ENCODE measurements at regions not wholly inside any gene's neighbourhood (a gene's known extent, or its start where the extent isn't known, plus 50 kb on each side); places are given as distances from the start of the nearest gene placed in this dataset.

DNA sequence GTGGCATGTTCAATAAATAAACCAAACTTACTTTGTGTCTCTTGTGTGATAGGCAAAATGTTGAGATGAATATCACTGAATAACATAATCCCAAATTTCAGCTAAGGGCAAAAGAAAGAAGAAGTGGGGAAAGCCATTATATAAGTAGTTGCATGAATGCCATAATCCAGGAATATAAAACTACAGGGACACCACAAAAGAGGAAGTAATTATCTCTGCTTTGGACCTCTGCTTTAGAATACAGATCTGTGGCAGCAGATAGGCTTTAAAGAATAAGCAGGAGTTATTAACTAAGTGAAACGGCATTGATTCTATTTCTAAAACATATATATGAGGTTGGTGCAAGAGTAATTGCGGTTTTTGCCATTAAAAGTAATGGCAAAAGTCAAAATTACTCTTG lies 288.5 kb upstream of the SNX7 start:
- Histone ChIP-seq H3K27ac (ENCODE audit: low read depth, low read length) (no peak overlapping the region), H3K27me3 (ENCODE audit: control insufficient read depth in 5 of 5, insufficient read depth in 4 of 5, low read length in 5 of 5) (no peaks in the 10 kb centered on the region), H3K4me3 (ENCODE audit: low read depth in 1 of 5, low read length in 5 of 5) (no peak overlapping the region), H3K36me3 (ENCODE audit: control insufficient read depth in 5 of 5, insufficient read depth in 5 of 5, low read length in 5 of 5) (no peaks in the 10 kb centered on the region), H3K9ac (ENCODE audit: low read length in 5 of 5) (no peak overlapping the region), H3K9me3 (ENCODE audit: control insufficient read depth in 5 of 5, low read length in 5 of 5) (no peaks in the 10 kb centered on the region), H3K4me1 (ENCODE audit: control insufficient read depth in 5 of 5, insufficient read depth in 5 of 5, low read length in 5 of 5) (no peaks in the 10 kb centered on the region)

DNA sequence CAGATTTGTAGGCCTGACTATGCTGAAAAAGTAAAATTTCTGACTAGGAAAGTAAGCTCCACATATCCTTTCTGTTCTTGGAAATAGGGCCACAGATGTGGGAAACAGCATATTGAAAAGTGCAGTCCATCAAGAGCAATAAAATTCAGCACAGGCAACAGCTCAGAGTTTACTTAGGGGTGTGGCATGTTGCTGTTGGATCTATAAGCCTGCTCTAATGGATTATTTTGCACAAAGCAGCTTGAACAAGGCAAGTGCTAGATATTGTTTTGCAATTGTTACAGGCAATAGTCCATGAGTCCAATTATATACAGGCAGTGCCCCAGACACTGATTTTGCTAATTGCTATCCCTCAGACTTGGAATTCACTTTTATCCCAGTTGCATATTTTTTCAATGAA lies 289.8 kb upstream of the SNX7 start:
- no peak overlapping the region for H3K9ac ChIP-seq (ENCODE audit: low read length in 5 of 5)
- H3K27me3 ChIP-seq (ENCODE audit: control insufficient read depth in 5 of 5, insufficient read depth in 4 of 5, low read length in 5 of 5), result peaks cover 0 to 4% (median 0%) of the 10 kb centered on the region in 5 donors
- H3K4me1 ChIP-seq (ENCODE audit: control insufficient read depth in 5 of 5, insufficient read depth in 5 of 5, low read length in 5 of 5), result no peaks in the 10 kb centered on the region
- no peak overlapping the region for H3K4me3 ChIP-seq (ENCODE audit: low read depth in 1 of 5, low read length in 5 of 5)
- no peaks in the 10 kb centered on the region for H3K36me3 ChIP-seq (ENCODE audit: control insufficient read depth in 5 of 5, insufficient read depth in 5 of 5, low read length in 5 of 5)
- H3K9me3 ChIP-seq (ENCODE audit: control insufficient read depth in 5 of 5, low read length in 5 of 5), result no peaks in the 10 kb centered on the region
- no peak overlapping the region for H3K27ac ChIP-seq (ENCODE audit: low read depth, low read length)

DNA sequence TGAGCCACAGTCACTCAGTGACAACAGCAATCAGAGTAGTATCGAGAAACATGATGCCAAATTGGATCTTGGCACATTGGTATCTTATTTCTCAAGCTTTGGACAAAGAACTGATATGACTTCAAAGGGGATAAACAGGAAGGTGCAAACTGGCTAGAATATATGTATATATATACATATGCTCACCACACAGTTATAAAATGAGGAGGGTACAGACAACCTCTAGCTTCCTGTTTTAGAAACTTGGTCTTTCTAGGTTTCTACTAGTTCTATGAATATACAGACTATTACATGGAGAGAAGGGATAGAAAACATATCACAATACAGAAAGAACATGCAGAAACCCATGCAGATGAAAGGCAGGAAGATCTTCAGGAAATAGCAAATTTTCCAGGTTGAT lies 292.1 kb upstream of the SNX7 start:
- Histone ChIP-seq H3K36me3 (ENCODE audit: control insufficient read depth in 5 of 5, insufficient read depth in 5 of 5, low read length in 5 of 5) (no peaks in the 10 kb centered on the region), H3K9ac (ENCODE audit: low read length in 5 of 5) (no peak overlapping the region), H3K9me3 (ENCODE audit: control insufficient read depth in 5 of 5, low read length in 5 of 5) (no peaks in the 10 kb centered on the region), H3K4me1 (ENCODE audit: control insufficient read depth in 5 of 5, insufficient read depth in 5 of 5, low read length in 5 of 5) (no peaks in the 10 kb centered on the region), H3K4me3 (ENCODE audit: low read depth in 1 of 5, low read length in 5 of 5) (no peak overlapping the region), H3K27ac (ENCODE audit: low read depth, low read length) (no peak overlapping the region), H3K27me3 (ENCODE audit: control insufficient read depth in 5 of 5, insufficient read depth in 4 of 5, low read length in 5 of 5) (peaks cover 0 to 4% (median 0%) of the 10 kb centered on the region in 5 donors)

DNA sequence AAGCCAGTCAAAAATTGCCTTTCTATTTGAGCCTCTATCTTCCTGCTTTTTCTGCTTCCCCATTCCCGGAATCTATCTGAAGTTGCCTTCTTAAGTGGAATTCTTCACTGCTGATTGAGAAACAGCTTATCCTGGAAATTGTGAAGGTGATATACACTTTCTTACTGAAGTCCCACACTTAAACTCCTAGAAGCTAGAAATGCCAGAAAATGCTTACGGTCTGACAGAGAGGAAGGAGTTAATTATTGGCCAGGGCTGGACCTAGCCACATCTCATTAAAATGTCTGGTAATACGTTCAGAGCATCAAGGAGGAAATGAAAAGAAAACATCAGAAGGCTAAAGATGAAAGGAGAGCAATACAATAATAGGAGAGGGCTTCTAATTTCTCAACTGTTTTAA lies 292.5 kb upstream of the SNX7 start:
- no peaks in the 10 kb centered on the region for H3K36me3 ChIP-seq (ENCODE audit: control insufficient read depth in 5 of 5, insufficient read depth in 5 of 5, low read length in 5 of 5)
- peaks cover 0 to 4% (median 0%) of the 10 kb centered on the region in 5 donors for H3K27me3 ChIP-seq (ENCODE audit: control insufficient read depth in 5 of 5, insufficient read depth in 4 of 5, low read length in 5 of 5)
- H3K9me3 ChIP-seq (ENCODE audit: control insufficient read depth in 5 of 5, low read length in 5 of 5), result no peaks in the 10 kb centered on the region
- H3K4me1 ChIP-seq (ENCODE audit: control insufficient read depth in 5 of 5, insufficient read depth in 5 of 5, low read length in 5 of 5), result no peaks in the 10 kb centered on the region
- H3K27ac ChIP-seq (ENCODE audit: low read depth, low read length), result no peak overlapping the region
- H3K9ac ChIP-seq (ENCODE audit: low read length in 5 of 5), result no peak overlapping the region
- H3K4me3 ChIP-seq (ENCODE audit: low read depth in 1 of 5, low read length in 5 of 5), result no peak overlapping the region

DNA sequence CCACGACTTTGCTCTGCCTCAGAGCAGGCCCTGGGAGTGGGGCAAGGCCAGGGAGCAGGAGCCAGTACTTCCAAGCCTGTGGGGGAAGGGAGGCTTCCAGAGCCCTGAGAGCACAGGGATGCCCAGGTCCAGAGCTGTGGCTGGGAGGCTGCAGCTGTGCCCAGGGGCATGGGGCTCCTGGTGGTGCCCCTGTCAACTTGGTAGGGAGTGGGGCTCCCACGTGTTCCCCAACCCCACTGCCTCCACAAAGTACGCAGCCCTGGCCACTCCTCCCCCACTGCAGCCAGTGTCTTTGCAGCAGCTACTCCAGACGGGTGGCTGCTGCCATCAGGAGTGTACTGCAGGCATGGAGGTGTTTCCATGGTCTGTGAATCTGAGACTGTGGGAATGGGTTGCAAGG lies 294.1 kb upstream of the SNX7 start:
- Histone ChIP-seq H3K27me3 (ENCODE audit: control insufficient read depth in 5 of 5, insufficient read depth in 4 of 5, low read length in 5 of 5) (peaks cover 0 to 4% (median 0%) of the 10 kb centered on the region in 5 donors), H3K9me3 (ENCODE audit: control insufficient read depth in 5 of 5, low read length in 5 of 5) (no peaks in the 10 kb centered on the region), H3K36me3 (ENCODE audit: control insufficient read depth in 5 of 5, insufficient read depth in 5 of 5, low read length in 5 of 5) (no peaks in the 10 kb centered on the region), H3K4me1 (ENCODE audit: control insufficient read depth in 5 of 5, insufficient read depth in 5 of 5, low read length in 5 of 5) (no peaks in the 10 kb centered on the region), H3K27ac (ENCODE audit: low read depth, low read length) (no peak overlapping the region), H3K4me3 (ENCODE audit: low read depth in 1 of 5, low read length in 5 of 5) (no peak overlapping the region), H3K9ac (ENCODE audit: low read length in 5 of 5) (no peak overlapping the region)

DNA sequence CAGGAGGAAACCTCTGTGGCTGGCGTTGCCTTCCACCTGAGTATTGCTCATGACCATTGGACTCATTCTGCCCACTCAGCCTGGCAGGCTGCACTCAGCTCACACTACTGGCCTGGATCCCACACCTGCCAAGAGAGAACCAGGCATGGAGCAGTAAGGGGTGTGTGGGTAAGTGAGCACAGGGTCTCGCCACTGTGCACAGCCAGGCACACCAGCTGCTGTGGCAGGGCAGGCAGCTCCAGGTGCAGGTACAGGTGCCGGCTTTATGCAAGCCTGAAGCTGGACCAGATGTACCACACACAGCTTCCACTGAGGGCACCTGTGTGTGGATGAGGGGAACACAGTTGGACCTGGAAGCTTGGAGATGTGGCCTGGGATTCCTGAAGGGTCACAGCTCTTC lies 295.2 kb upstream of the SNX7 start:
- Histone ChIP-seq H3K27me3 (ENCODE audit: control insufficient read depth in 5 of 5, insufficient read depth in 4 of 5, low read length in 5 of 5) (peaks cover 0 to 4% (median 0%) of the 10 kb centered on the region in 5 donors), H3K4me1 (ENCODE audit: control insufficient read depth in 5 of 5, insufficient read depth in 5 of 5, low read length in 5 of 5) (no peaks in the 10 kb centered on the region), H3K36me3 (ENCODE audit: control insufficient read depth in 5 of 5, insufficient read depth in 5 of 5, low read length in 5 of 5) (no peaks in the 10 kb centered on the region), H3K4me3 (ENCODE audit: low read depth in 1 of 5, low read length in 5 of 5) (no peak overlapping the region), H3K27ac (ENCODE audit: low read depth, low read length) (no peak overlapping the region), H3K9ac (ENCODE audit: low read length in 5 of 5) (no peak overlapping the region), H3K9me3 (ENCODE audit: control insufficient read depth in 5 of 5, low read length in 5 of 5) (no peaks in the 10 kb centered on the region)

DNA sequence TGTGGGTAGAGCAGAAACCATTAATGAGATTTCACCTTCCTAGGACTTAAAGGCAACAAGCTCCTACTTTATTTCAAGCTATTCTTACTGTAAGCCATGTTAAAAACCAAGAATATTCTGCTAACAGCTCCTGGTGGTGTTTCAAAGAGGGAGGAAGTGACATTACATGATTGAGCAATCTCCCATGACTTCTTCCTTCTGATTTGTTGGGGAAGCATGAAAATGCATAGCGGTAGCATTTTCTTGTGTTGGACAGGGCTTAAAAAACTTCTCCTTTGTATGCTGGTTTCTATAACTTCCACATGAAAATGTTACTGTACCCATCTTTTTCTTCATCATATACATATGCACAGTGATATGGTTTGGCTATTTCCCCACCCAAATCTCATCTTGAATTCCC lies 297.0 kb upstream of the SNX7 start:
- H3K9me3 ChIP-seq (ENCODE audit: control insufficient read depth in 5 of 5, low read length in 5 of 5), result no peaks in the 10 kb centered on the region
- H3K9ac ChIP-seq (ENCODE audit: low read length in 5 of 5), result no peak overlapping the region
- H3K27ac ChIP-seq (ENCODE audit: low read depth, low read length), result no peak overlapping the region
- peaks cover 0 to 4% (median 0%) of the 10 kb centered on the region in 5 donors for H3K27me3 ChIP-seq (ENCODE audit: control insufficient read depth in 5 of 5, insufficient read depth in 4 of 5, low read length in 5 of 5)
- no peak overlapping the region for H3K4me3 ChIP-seq (ENCODE audit: low read depth in 1 of 5, low read length in 5 of 5)
- H3K4me1 ChIP-seq (ENCODE audit: control insufficient read depth in 5 of 5, insufficient read depth in 5 of 5, low read length in 5 of 5), result no peaks in the 10 kb centered on the region
- no peaks in the 10 kb centered on the region for H3K36me3 ChIP-seq (ENCODE audit: control insufficient read depth in 5 of 5, insufficient read depth in 5 of 5, low read length in 5 of 5)

DNA sequence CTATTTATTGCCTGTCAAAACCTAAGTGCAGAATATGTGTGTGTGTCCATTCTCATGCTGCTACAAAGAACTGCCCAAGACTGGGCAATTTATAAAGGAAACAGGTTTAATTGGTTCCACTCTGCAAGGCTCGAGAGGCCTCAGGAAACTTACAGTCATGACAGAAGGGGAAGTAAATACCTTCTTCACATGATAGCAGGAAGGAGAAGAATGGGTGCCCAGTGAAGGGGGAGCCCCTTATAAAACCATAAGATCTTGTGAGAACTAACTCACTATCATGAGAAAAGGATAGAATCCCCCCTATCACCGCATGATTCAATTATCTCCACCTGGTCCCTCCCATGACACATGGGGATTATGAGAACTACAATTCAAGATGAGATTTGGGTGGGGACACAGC lies 300.7 kb upstream of the SNX7 start:
- H3K9ac ChIP-seq (ENCODE audit: low read length in 5 of 5), result no peak overlapping the region
- H3K27ac ChIP-seq (ENCODE audit: low read depth, low read length), result no peak overlapping the region
- no peak overlapping the region for H3K4me3 ChIP-seq (ENCODE audit: low read depth in 1 of 5, low read length in 5 of 5)
- H3K27me3 ChIP-seq (ENCODE audit: control insufficient read depth in 5 of 5, insufficient read depth in 4 of 5, low read length in 5 of 5), result no peaks in the 10 kb centered on the region
- H3K9me3 ChIP-seq (ENCODE audit: control insufficient read depth in 5 of 5, low read length in 5 of 5), result no peaks in the 10 kb centered on the region
- no peaks in the 10 kb centered on the region for H3K36me3 ChIP-seq (ENCODE audit: control insufficient read depth in 5 of 5, insufficient read depth in 5 of 5, low read length in 5 of 5)
- no peaks in the 10 kb centered on the region for H3K4me1 ChIP-seq (ENCODE audit: control insufficient read depth in 5 of 5, insufficient read depth in 5 of 5, low read length in 5 of 5)

DNA sequence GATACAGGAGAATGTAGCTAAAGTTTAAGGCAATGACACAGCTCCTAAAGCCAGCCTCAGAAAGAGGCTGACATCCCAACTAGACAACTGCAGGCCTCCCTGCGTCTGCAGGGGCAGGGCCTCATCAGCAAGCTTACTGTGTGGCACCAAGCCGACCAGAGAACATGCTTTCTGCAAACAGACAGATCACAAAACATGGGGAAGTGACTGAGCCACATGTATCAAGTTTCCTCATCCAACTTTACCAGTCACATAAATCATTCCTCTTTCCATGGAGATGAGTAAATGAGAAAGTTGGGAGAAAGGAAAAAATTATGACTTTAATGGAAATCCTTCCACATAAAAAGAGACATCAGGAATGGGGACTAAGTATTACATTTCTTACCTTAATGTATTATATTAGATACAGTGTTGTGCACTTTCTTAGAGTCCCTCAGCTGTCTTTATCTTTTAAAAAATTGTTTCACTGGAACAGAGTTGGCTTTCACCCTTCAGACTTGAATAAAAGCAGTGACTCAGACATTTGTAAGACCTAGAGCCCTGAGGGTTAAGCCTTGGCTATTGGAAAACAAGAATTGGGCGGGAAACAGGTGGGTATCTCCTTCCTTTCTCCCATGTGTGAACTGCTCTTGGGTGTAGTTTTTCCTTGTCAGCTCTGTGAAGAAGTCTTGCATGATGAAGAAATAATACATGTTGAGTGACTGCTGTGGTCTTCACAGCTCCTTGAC lies 305.7 kb upstream of the SNX7 start:
- Histone ChIP-seq H3K9me3 (ENCODE audit: control insufficient read depth in 5 of 5, low read length in 5 of 5) (no peaks in the 10 kb centered on the region), H3K4me1 (ENCODE audit: control insufficient read depth in 5 of 5, insufficient read depth in 5 of 5, low read length in 5 of 5) (no peaks in the 10 kb centered on the region), H3K27ac (ENCODE audit: low read depth, low read length) (no peak overlapping the region), H3K27me3 (ENCODE audit: control insufficient read depth in 5 of 5, insufficient read depth in 4 of 5, low read length in 5 of 5) (no peaks in the 10 kb centered on the region), H3K9ac (ENCODE audit: low read length in 5 of 5) (no peak overlapping the region), H3K36me3 (ENCODE audit: control insufficient read depth in 5 of 5, insufficient read depth in 5 of 5, low read length in 5 of 5) (no peaks in the 10 kb centered on the region), H3K4me3 (ENCODE audit: low read depth in 1 of 5, low read length in 5 of 5) (no peak overlapping the region)

DNA sequence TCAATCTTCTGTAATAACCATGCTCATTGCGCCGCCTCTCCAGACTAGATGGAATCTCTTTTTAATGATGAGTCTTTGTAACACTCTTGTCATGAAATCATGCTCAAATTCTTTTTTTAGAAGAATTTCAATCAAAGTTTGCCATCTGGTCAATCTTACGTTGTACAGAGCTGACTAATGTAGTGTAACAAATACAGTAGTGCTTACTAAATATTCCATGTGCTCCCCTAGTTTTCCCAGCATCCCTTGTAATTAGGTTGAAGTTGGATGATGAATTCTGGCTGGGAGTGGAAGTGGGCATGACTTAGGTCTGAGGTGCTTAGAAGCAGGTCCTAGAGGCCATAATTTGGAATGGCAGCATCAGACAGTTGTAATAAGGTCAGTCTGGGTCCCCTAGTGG lies 309.1 kb upstream of the SNX7 start:
- Histone ChIP-seq H3K27me3 (ENCODE audit: control insufficient read depth in 5 of 5, insufficient read depth in 4 of 5, low read length in 5 of 5) (no peaks in the 10 kb centered on the region), H3K36me3 (ENCODE audit: control insufficient read depth in 5 of 5, insufficient read depth in 5 of 5, low read length in 5 of 5) (no peaks in the 10 kb centered on the region), H3K9me3 (ENCODE audit: control insufficient read depth in 5 of 5, low read length in 5 of 5) (no peaks in the 10 kb centered on the region), H3K27ac (ENCODE audit: low read depth, low read length) (no peak overlapping the region), H3K9ac (ENCODE audit: low read length in 5 of 5) (no peak overlapping the region), H3K4me1 (ENCODE audit: control insufficient read depth in 5 of 5, insufficient read depth in 5 of 5, low read length in 5 of 5) (no peaks in the 10 kb centered on the region), H3K4me3 (ENCODE audit: low read depth in 1 of 5, low read length in 5 of 5) (no peak overlapping the region)
